Sigmoid colon (tissue), 6 donors: ENCODE measurements at regions not wholly inside any gene's neighbourhood (a gene's known extent, or its start where the extent isn't known, plus 50 kb on each side); places are given as distances from the start of the nearest gene placed in this dataset.
"Not testable (repeated sequence)": the region's sequence is repeated elsewhere in the genome, so short reads cannot be mapped to it uniquely, and the experiment has no call there.

Experiments used
- DNase-seq: peaks from one replicate; pipeline ENCODE4 v3.0.0-alpha.2; 2019
- H3K27ac ChIP-seq, 4 donors: fragments of 200-600 bp; sonication (generic); one replicate each; pipeline ENCODE4 v1.5.1; 2016 to 2019; ENCODE audit warnings: mild to moderate bottlenecking in 1 of 4
- H3K27me3 ChIP-seq, 3 donors: fragments of 200-600 bp; sonication (generic); one replicate each; pipeline ENCODE4 v1.5.1; 2019; ENCODE audit warnings: mild to moderate bottlenecking in 1 of 3
- H3K36me3 ChIP-seq, 4 donors: fragments of 200-600 bp; sonication (generic); one replicate each; pipeline ENCODE4 v1.5.1; 2016 to 2019
- H3K4me1 ChIP-seq, 4 donors: fragments of 200-600 bp; sonication (generic); one replicate each; pipeline ENCODE4 v1.5.1; 2017 to 2019
- H3K4me3 ChIP-seq, 4 donors: fragments of 200-600 bp; sonication (generic); one replicate each; pipeline ENCODE4 v1.5.1; 2017 to 2019; ENCODE audit warnings: mild to moderate bottlenecking in 2 of 4, moderate library complexity in 1 of 4
- H3K9me3 ChIP-seq, 4 donors: fragments of 200-600 bp in 3 of 4; sonication (generic) in 3 of 4; one replicate each; pipeline versions ENCODE4 v1.5.1 to v1.6.1; 2013 to 2019
- CTCF ChIP-seq, 4 experiments: fragments of 450-650 bp in 3 of 4; fragments of 200-600 bp in 1 of 4; IDR thresholded peaks; one replicate each; pipeline ENCODE4 v1.5.1; 2016 to 2019; ENCODE audit warnings: antibody characterized with exemption in 4 of 4, mild to moderate bottlenecking in 3 of 4, moderate library complexity in 2 of 4
- EP300 ChIP-seq, 4 donors: sonication (generic); formaldehyde crosslinking; IDR thresholded peaks; one replicate each; pipeline ENCODE4 v1.6.1; 2017; ENCODE audit warnings: antibody characterized with exemption in 4 of 4
- POLR2A ChIP-seq, 2 donors: fragments of 450-650 bp; IDR thresholded peaks; one replicate each; pipeline ENCODE4 v1.6.1; 2016; ENCODE audit warnings: antibody characterized with exemption in 2 of 2, mild to moderate bottlenecking in 2 of 2, moderate library complexity in 2 of 2
- POLR2AphosphoS5 ChIP-seq, 4 donors: sonication (generic); formaldehyde crosslinking; IDR thresholded peaks; one replicate each; pipeline ENCODE4 v1.6.1; 2017; ENCODE audit warnings: antibody characterized with exemption in 4 of 4
- WGBS, 2 donors: extraction: QIAGEN DNeasy Blood & Tissue Kit; methylation state at CpG; one replicate each; pipeline ENCODE4 v1.1.7; 2013; 5-methylcytosine and 5-hydroxymethylcytosine counted together
- intact Hi-C: fragments of 100-400 bp; cut with DNase I; formaldehyde crosslinking; loops from one replicate; pipeline ENCODE4 v1.15.1; 2023
- donor health status: healthy with polysubstance abuse.
- donor health status: healthy.

- intact Hi-C loops = no loop called here
- H3K4me3 ChIP-seq = no peak overlapping the region
- TF ChIP-seq POLR2AphosphoS5 (IDR thresholded peaks at IDR 0.05) (no peak), EP300 (IDR thresholded peaks at IDR 0.05) (no peak), CTCF (IDR thresholded peaks at IDR 0.05) (no peak), POLR2A (IDR thresholded peaks at IDR 0.05) (no peak)
These were observed 1051.2 kb downstream of the TDRD15 start for GRCh38 chr2:22175003-22175402.

GRCh38 chr2:22185251-22185650 lies 1061.5 kb downstream of the TDRD15 start:
- TF ChIP-seq CTCF (IDR thresholded peaks at IDR 0.05) (no peak), POLR2AphosphoS5 (IDR thresholded peaks at IDR 0.05) (no peak), POLR2A (IDR thresholded peaks at IDR 0.05) (no peak), EP300 (IDR thresholded peaks at IDR 0.05) (no peak)
- Histone ChIP-seq H3K36me3 (no peaks in the 10 kb centered on the region), H3K9me3 (no peaks in the 10 kb centered on the region), H3K27me3 (no peaks in the 10 kb centered on the region), H3K27ac (no peak overlapping the region), H3K4me3 (no peak overlapping the region), H3K4me1 (no peaks in the 10 kb centered on the region)
- 81 to 87% methylated on average over 2 of the region's 2 CpGs for WGBS, 2 donors
- intact Hi-C loops = no loop called here
- DNase-seq = no peak

More at GRCh38 chr2:22175003-22175402, 1051.2 kb downstream of the TDRD15 start:
- no peaks in the 10 kb centered on the region for H3K36me3 ChIP-seq
- H3K27ac ChIP-seq = no peak overlapping the region
- no peak for DNase-seq
- H3K9me3 ChIP-seq = no peaks in the 10 kb centered on the region
- WGBS, 2 donors = 83 to 87% methylated on average over 3 of the region's 3 CpGs
- H3K27me3 ChIP-seq = no peaks in the 10 kb centered on the region
- H3K4me1 ChIP-seq = no peaks in the 10 kb centered on the region

- DNase-seq, H3K9me3 ChIP-seq, H3K27ac ChIP-seq, H3K4me3 ChIP-seq, H3K36me3 ChIP-seq, H3K4me1 ChIP-seq, intact Hi-C loops, H3K27me3 ChIP-seq: not testable (repeated sequence)
- WGBS, 2 donors = 95 to 96% methylated on average over 38 of the region's 38 CpGs
These were observed 1062.6 kb downstream of the TDRD15 start for GRCh38 chr2:22186261-22186828.

GRCh38 chr2:22189893-22190480 lies 1066.2 kb downstream of the TDRD15 start:
- no peak for DNase-seq
- H3K27ac ChIP-seq = no peak overlapping the region
- intact Hi-C loops = no loop called here
- H3K4me3 ChIP-seq = no peak overlapping the region
- 86 to 90% methylated on average over 1 of the region's 1 CpG for WGBS, 2 donors
- no peak for TF ChIP-seq POLR2A (IDR thresholded peaks at IDR 0.05)
- no peak for TF ChIP-seq POLR2AphosphoS5 (IDR thresholded peaks at IDR 0.05)
- TF ChIP-seq EP300 (IDR thresholded peaks at IDR 0.05) = no peak
- TF ChIP-seq CTCF (IDR thresholded peaks at IDR 0.05) = no peak
- H3K36me3 ChIP-seq = no peaks in the 10 kb centered on the region
- H3K27me3 ChIP-seq = no peaks in the 10 kb centered on the region
- H3K9me3 ChIP-seq = no peaks in the 10 kb centered on the region
- H3K4me1 ChIP-seq = peaks cover 0 to 12% (median 9%) of the 10 kb centered on the region in 4 donors

- peaks cover 0 to 20% (median 18%) of the 10 kb centered on the region in 4 donors for H3K4me1 ChIP-seq
- intact Hi-C loops = no loop called here
- H3K27ac ChIP-seq = no peak overlapping the region
- TF ChIP-seq CTCF (IDR thresholded peaks at IDR 0.05) = no peak
- no peak for TF ChIP-seq EP300 (IDR thresholded peaks at IDR 0.05)
- no peak overlapping the region for H3K4me3 ChIP-seq
- H3K9me3 ChIP-seq = no peaks in the 10 kb centered on the region
- 86 to 92% methylated on average over 1 of the region's 1 CpG for WGBS, 2 donors
- H3K27me3 ChIP-seq = no peaks in the 10 kb centered on the region
- no peaks in the 10 kb centered on the region for H3K36me3 ChIP-seq
- DNase-seq = no peak
These were observed 1070.5 kb downstream of the TDRD15 start for GRCh38 chr2:22194218-22194617.
